ENCODE measurements at regions not wholly inside any gene's neighbourhood (a gene's known extent, or its start where the extent isn't known, plus 50 kb on each side); places are given as distances from the start of the nearest gene placed in this dataset.

GRCh38 chr18:50458366-50458765 lies 83.5 kb downstream of the SKA1 start:
- H3K9me2 ChIP-seq (replicated peaks; ENCODE audit: low read depth, low read length), result no peaks in the 10 kb centered on the region
- TF ChIP-seq EZH2phosphoT487 (IDR thresholded peaks at IDR 0.05; ENCODE audit: borderline replicate concordance) (no peak), CTCF (conservative IDR thresholded peaks at IDR 0.05; ENCODE audit: low read length) (no peak)
- H4K20me1 ChIP-seq (ENCODE audit: insufficient read depth, low read length, poor library complexity, severe bottlenecking), result no peaks in the 10 kb centered on the region
- no peak overlapping the region for H3K9ac ChIP-seq (ENCODE audit: low read depth, low read length, poor library complexity, severe bottlenecking)
- no peak overlapping the region for H2AFZ ChIP-seq (ENCODE audit: low read length)
- no peak overlapping the region for H3K4me3 ChIP-seq (ENCODE audit: low read length, poor library complexity, severe bottlenecking)
- no peaks in the 10 kb centered on the region for H3K9me3 ChIP-seq (ENCODE audit: insufficient read depth, low read depth, low read length)
- no peaks in the 10 kb centered on the region for H3F3A ChIP-seq (ENCODE audit: low read depth)
- H3K27me3 ChIP-seq (ENCODE audit: insufficient read depth, low read length, poor library complexity, severe bottlenecking), result no peaks in the 10 kb centered on the region
- no peaks in the 10 kb centered on the region for H3K4me1 ChIP-seq (ENCODE audit: insufficient read depth, low read length, poor library complexity, severe bottlenecking)
- H3K4me2 ChIP-seq (ENCODE audit: low read depth, low read length, poor library complexity, severe bottlenecking), result no peak overlapping the region
- no peaks in the 10 kb centered on the region for H3K36me3 ChIP-seq (ENCODE audit: insufficient read depth, low read length)
- H3K79me2 ChIP-seq (ENCODE audit: insufficient read depth, low read length), result no peaks in the 10 kb centered on the region

GRCh38 chr18:50458796-50459195 lies 84.0 kb downstream of the SKA1 start:
- no peak overlapping the region for H3K9ac ChIP-seq (ENCODE audit: low read depth, low read length, poor library complexity, severe bottlenecking)
- H3K9me2 ChIP-seq (replicated peaks; ENCODE audit: low read depth, low read length), result no peaks in the 10 kb centered on the region
- H3K4me2 ChIP-seq (ENCODE audit: low read depth, low read length, poor library complexity, severe bottlenecking), result no peak overlapping the region
- H3F3A ChIP-seq (ENCODE audit: low read depth), result no peaks in the 10 kb centered on the region
- H3K27me3 ChIP-seq (ENCODE audit: insufficient read depth, low read length, poor library complexity, severe bottlenecking), result no peaks in the 10 kb centered on the region
- H3K4me3 ChIP-seq (ENCODE audit: low read length, poor library complexity, severe bottlenecking), result no peak overlapping the region
- no peak overlapping the region for H2AFZ ChIP-seq (ENCODE audit: low read length)
- H4K20me1 ChIP-seq (ENCODE audit: insufficient read depth, low read length, poor library complexity, severe bottlenecking), result no peaks in the 10 kb centered on the region
- no peaks in the 10 kb centered on the region for H3K79me2 ChIP-seq (ENCODE audit: insufficient read depth, low read length)
- no peaks in the 10 kb centered on the region for H3K36me3 ChIP-seq (ENCODE audit: insufficient read depth, low read length)
- no peaks in the 10 kb centered on the region for H3K9me3 ChIP-seq (ENCODE audit: insufficient read depth, low read depth, low read length)
- TF ChIP-seq EZH2phosphoT487 (IDR thresholded peaks at IDR 0.05; ENCODE audit: borderline replicate concordance) (no peak), CTCF (conservative IDR thresholded peaks at IDR 0.05; ENCODE audit: low read length) (no peak)
- H3K4me1 ChIP-seq (ENCODE audit: insufficient read depth, low read length, poor library complexity, severe bottlenecking), result no peaks in the 10 kb centered on the region

- Histone ChIP-seq H3K36me3 (ENCODE audit: insufficient read depth, low read length) (no peaks in the 10 kb centered on the region), H2AFZ (ENCODE audit: low read length) (no peak overlapping the region), H3K4me3 (ENCODE audit: low read length, poor library complexity, severe bottlenecking) (no peak overlapping the region), H3K9me3 (ENCODE audit: insufficient read depth, low read depth, low read length) (no peaks in the 10 kb centered on the region), H3K79me2 (ENCODE audit: insufficient read depth, low read length) (no peaks in the 10 kb centered on the region), H3K27me3 (ENCODE audit: insufficient read depth, low read length, poor library complexity, severe bottlenecking) (no peaks in the 10 kb centered on the region), H4K20me1 (ENCODE audit: insufficient read depth, low read length, poor library complexity, severe bottlenecking) (no peaks in the 10 kb centered on the region), H3K4me2 (ENCODE audit: low read depth, low read length, poor library complexity, severe bottlenecking) (no peak overlapping the region), H3K9me2 (replicated peaks; ENCODE audit: low read depth, low read length) (no peaks in the 10 kb centered on the region), H3K4me1 (ENCODE audit: insufficient read depth, low read length, poor library complexity, severe bottlenecking) (no peaks in the 10 kb centered on the region), H3K9ac (ENCODE audit: low read depth, low read length, poor library complexity, severe bottlenecking) (no peak overlapping the region), H3F3A (ENCODE audit: low read depth) (no peaks in the 10 kb centered on the region)
- TF ChIP-seq CTCF (conservative IDR thresholded peaks at IDR 0.05; ENCODE audit: low read length) (no peak), EZH2phosphoT487 (IDR thresholded peaks at IDR 0.05; ENCODE audit: borderline replicate concordance) (no peak)
Observed at GRCh38 chr18:50460062-50460461, 85.2 kb downstream of the SKA1 start.

All from Loucy (cell line).